Body of pancreas (tissue), 4 donors: ENCODE measurements at regions not wholly inside any gene's neighbourhood (a gene's known extent, or its start where the extent isn't known, plus 50 kb on each side); places are given as distances from the start of the nearest gene placed in this dataset.

ENCODE experiments used
- CTCF ChIP-seq, 7 experiments: fragments of 450-650 bp in 4 of 7; fragments of 200-600 bp in 3 of 7; sonication (generic) in 3 of 7; IDR thresholded peaks; one replicate each; pipeline ENCODE4 v1.5.1; 2016 to 2019; ENCODE audit warnings: antibody characterized with exemption in 7 of 7
- POLR2A ChIP-seq, 3 donors: fragments of 450-650 bp; IDR thresholded peaks; one replicate each; pipeline ENCODE4 v1.6.1; 2016; ENCODE audit warnings: antibody characterized with exemption in 3 of 3, mild to moderate bottlenecking in 2 of 3

- no peak for TF ChIP-seq CTCF (IDR thresholded peaks at IDR 0.05)
- TF ChIP-seq POLR2A (IDR thresholded peaks at IDR 0.05) = no peak
These were observed 130.2 kb downstream of the MED10 start for GRCh38 chr5:6248132-6248531.
